ENCODE measurements at regions not wholly inside any gene's neighbourhood (a gene's known extent, or its start where the extent isn't known, plus 50 kb on each side); places are given as distances from the start of the nearest gene placed in this dataset.

DNA sequence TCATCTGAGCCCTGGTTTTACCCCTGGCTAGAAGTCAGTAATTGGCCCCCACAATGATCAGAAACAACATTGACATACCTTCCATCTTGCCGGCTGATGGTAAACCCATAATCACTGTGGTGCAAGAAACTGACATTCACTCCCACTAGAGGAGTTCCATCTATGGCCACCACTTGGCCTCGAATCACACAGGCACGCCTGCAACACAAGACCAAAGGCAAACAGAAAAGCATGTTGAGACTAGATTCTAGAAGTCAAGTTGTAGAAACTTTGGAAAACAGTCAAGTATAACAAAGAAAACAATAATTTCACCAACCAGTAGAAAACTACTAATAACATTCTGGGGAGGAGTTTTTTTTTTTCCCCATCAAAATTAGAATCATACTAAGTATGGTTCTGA lies 183.4 kb downstream of the SH2D1A start:
- no peak for DNase-seq

DNA sequence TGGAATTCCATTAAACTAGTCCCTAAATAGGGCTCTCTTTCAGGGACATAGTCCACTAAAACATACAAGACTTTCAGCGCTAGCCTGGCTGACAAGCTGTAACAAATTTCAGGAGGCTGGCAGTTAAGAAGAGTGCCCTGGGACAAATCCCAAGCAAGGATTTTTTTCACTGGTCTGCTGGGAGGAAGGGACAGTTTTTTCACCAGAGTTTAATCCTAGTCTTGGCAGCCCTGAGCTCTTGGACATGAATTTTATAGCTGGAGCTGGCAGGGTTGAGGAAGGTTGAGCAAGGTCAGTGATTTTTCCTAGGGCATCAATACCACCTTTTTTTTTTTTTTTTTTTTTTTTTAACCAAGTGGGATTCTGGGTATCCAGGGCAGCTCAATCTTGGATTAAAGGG lies 184.4 kb downstream of the SH2D1A start:
- DNase-seq: no peak

DNA sequence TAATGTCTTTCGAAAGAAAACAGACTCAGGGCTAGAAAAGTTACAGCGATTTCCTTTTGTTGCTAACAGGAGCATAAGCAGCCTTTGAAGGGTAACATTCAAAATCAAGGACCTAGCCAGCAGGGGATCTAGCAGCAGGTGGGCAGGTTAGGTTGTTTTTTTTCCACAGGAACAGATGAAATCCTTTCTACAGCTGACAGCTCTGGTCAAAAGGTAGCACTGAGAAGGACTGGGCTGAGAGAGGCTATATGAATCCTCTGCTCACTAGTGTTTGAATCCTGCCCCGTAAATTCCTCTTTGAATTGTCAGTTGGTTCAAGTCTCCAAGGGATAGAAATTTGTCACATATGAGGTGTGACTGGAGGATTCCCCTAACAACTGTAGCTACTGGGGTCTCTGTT lies 188.2 kb downstream of the SH2D1A start:
- DNase-seq: no peak

GRCh38 chrX:124540474-124540873 lies 194.1 kb downstream of the SH2D1A start:
- DNase-seq: no peak

- DNase-seq: no peak
These were observed 202.2 kb downstream of the SH2D1A start for GRCh38 chrX:124548571-124548970.

- DNase-seq: no peak
These were observed 208.8 kb downstream of the SH2D1A start for GRCh38 chrX:124555036-124555595.

- DNase-seq: no peak
These were observed 211.6 kb downstream of the SH2D1A start for GRCh38 chrX:124557976-124558375.

GRCh38 chrX:124573468-124573867 lies 227.1 kb downstream of the SH2D1A start:
- DNase-seq: no peak

DNA sequence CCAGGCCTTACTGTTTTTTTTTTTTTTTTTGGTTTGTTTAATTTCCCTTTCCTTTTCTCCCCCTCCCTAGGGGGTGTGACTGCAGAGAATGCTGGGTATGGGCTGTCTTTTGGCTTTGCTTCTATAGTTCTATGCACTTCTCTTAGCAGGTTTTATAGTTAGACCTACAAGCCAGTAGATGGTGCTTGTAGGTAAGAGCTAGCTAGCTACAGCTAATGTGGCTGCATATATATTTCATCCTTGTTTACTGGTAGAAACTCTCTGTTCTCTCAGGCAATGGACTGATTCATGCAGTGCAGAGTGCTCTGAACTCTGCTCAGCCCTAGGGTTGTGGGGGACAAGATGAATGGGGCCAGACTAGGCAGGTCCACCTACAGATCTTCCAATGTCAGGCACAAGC lies 246.4 kb downstream of the SH2D1A start:
- no peak for DNase-seq

GRCh38 chrX:124594017-124594651 lies 247.8 kb downstream of the SH2D1A start:
- DNase-seq: no peak

DNA sequence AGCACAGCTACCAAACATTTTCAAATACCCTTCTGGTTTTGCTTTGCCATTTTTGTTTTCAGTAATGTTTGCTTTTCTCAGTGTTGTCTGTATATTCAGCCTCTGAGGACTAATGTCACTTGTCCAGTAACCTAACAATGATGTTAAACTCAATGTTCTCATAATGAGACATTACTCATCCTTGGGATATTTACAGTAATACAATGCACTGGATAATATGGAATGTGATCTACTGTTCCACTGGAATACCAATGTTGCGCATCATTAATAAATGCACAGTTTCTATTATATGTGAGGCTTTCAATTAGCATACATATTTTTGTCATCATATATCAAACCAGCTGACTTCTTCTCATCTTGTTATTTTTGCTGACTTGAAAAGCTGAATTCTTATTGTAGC lies 259.1 kb downstream of the SH2D1A start:
- DNase-seq: no peak

DNA sequence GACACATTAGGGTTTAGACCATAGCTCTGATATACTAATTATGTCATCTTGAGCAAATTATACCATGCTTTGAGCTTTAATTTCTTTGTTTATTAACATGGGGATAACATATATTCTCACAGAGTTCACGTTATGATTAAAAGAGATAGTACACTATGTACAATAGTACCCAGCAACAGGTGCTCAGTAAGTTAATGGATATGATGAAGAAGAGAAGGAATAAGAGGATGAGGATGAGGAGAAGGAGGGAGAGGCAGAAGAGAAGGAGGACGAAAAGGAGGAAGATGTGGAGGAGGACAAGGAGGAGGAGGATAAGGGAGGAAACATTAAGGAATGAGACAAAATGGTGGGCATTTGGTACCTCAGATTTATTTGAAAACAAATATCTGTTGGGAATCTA lies 260.4 kb downstream of the SH2D1A start:
- no peak for DNase-seq

DNA sequence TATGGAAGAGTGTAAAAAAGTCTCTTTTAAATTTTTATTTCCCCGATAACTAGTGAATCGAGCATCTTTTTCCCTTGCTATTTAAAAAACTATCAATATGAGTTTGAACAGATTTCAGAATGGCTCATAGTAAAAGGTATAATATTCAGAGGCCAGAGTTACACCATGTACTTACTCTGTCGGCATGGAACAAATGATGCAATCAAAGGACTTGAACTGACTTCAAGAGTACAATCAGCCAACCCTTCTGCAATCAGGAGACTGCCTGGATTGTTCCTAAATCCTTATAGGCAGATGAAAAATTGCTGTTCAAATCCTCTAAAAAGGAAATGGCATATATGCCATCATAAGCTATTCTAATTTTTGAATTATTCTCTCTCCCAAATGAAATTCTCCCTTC lies 273.3 kb downstream of the SH2D1A start:
- no peak for DNase-seq

- no peak for DNase-seq
These were observed 288.0 kb downstream of the SH2D1A start for GRCh38 chrX:124634363-124634762.

DNA sequence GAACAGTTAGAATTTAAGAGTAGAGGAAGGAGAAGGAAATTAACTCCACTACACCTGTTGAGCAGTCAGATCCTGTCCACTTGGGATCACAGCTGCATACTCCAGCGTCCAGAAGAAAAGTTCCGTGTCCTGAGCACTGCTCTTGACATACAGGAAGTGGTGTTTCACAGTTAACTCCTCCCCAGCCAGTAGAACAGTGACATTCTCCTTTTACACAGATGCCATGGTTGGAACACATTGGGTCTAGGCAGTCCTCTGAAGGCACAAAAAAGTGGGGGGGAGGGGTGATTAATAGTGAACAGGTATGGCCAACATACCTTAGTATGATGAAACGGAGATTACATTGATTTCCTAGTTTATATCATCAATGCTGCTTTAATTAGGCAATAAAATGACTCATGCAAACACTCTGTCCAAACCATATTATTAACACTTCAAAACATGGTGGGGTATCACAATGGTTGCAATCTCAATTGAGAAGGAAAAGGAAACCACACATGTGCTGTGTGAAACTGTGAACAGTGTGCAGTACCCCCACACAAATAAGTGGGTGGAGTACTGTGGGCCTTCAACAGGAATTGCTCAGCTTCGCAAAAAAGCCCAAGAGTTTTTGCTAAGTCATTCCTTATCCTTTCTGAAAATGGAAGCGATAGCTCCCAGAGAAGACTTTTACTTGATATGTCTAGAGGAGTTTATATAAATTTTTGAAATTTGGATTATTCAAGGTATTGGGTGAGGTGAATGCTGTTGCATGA lies 295.6 kb downstream of the SH2D1A start:
- DNase-seq: no peak

DNA sequence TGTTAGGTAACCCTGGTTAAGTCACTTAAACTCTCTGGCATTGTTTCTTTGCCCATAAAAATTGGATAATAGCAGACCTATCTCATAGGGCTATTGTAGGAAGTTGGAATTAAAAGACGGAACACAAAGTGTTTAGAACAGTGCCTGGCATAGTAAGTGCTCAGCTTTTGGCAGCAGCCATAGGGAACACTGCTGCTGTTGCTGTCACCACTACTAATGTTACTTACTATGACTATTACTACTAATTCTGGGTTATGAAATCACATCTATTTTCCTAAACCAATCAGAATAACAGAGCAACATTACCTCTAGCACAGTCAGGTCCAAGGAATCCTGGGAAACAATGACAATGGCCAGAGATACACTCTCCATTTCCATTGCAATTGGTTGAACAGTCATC lies 300.0 kb downstream of the SH2D1A start:
- no peak for DNase-seq

DNA sequence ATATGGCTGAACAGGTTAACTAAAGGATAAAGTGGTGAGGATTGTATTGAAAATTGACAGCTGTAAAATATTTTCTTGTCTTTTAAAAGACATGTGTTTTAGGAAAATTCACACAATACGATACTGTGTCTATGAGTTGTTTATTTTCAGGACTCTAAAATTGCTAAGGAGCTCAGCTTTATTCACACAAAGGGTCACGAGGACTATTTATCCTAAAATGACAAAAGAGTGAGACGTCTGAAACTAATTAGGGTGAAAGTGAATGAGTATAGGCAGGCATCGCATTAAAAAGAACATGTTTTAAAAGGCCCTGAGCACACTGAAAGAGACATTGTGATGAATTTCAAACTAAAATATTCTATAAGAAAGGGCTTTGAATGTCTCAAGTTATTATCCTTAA lies 304.7 kb downstream of the SH2D1A start:
- no peak for DNase-seq

DNA sequence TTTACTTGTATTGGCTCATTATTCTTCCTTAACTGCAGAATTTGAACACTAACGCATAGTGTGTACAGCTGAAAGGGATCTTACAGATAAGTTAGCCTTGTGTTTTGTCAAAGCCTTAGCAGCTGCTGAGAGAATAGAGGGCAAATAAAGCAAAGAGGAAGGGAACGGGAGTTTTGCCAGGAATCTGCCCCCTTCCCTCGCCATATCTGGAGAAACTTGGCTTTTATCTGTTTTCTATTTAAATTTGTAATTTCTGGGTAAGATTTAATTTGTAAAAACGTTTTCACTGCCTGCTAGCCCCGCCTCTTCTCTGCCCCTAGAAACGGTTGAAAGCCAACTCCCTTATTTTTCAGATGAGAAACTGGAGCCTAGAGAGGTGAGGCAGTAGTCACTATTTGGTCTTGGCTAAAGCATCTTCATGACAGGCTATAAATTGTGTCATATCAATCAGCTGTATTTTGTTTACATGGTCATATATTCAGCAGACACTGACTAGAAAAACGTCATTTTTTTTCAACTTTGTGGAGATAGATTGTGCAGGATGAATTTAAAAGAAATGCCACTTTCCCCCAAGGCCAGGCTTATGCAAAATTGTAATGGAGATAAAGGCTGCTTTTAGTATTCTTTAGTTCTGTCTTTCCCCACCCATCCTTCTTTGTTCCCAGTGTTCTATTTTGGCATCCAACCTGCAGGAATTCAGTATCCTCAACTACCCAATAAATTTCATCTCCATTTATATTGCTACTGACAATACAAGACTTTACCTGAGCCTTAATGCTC lies 319.4 kb downstream of the SH2D1A start:
- DNase-seq: no peak

- no peak for DNase-seq
These were observed 332.8 kb downstream of the SH2D1A start for GRCh38 chrX:124679199-124679598.

DNA sequence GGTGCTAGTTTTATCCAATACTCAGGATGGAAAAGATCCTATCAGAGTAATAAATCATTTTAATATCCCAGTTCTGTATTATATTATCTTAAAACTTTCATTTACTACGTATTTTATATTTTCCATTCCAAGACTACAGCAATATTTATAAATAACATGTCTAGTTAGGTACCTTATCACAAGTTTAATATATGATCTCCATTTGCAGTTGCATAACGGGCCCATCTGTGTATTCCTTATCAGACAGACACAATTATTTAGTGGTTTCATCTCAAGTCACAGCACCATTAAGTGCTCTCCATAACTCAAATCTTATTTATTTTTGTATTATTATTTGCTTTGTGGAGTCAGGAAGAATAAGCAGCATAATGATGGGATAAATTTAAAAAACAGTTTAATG lies 333.9 kb downstream of the SH2D1A start:
- no peak for DNase-seq

- DNase-seq: no peak
These were observed 344.1 kb downstream of the SH2D1A start for GRCh38 chrX:124690495-124690894.

GRCh38 chrX:124699876-124700275 lies 353.5 kb downstream of the SH2D1A start:
- DNase-seq: no peak

GRCh38 chrX:124717537-124717936 lies 371.2 kb downstream of the SH2D1A start:
- DNase-seq: no peak

GRCh38 chrX:124719060-124719459 lies 372.7 kb downstream of the SH2D1A start:
- no peak for DNase-seq

Data from NCI-H1417 treated with DMSO at 0.1 percent for 48 hours (cell line).